GM21515 (cell line): ENCODE measurements at regions not wholly inside any gene's neighbourhood (a gene's known extent, or its start where the extent isn't known, plus 50 kb on each side); places are given as distances from the start of the nearest gene placed in this dataset.

ENCODE experiments used
- ATAC-seq: cut with Tn5 transposase; IDR thresholded peaks from one replicate; pipeline ENCODE4 v1.9.1; 2021; ENCODE audit not compliant: unreplicated experiment

- ATAC-seq = no peak
These were observed 349.2 kb downstream of the GADD45G start for GRCh38 chr9:89953824-89954615.

GRCh38 chr9:89955144-89955543 is 350.3 kb downstream of the GADD45G start:
- ATAC-seq = no peak

DNA sequence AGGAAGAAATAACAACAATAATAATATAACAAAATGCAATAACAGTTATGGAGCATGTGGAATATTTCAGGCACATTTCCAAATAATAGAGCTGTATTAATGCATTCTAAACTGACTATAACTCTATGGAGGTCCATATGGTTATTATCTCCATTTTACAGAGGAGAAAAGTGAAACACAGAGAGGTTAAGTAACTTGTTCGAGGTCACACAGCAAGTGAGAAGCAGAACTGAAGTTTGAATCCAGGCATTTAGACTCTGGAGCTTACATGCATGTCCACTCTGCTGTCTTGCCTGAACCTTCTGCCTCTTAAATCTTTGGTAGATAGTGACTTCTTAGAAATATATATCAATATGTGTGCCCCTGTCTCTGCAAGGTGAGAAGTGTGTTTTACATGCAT is 350.8 kb downstream of the GADD45G start:
- no peak for ATAC-seq

DNA sequence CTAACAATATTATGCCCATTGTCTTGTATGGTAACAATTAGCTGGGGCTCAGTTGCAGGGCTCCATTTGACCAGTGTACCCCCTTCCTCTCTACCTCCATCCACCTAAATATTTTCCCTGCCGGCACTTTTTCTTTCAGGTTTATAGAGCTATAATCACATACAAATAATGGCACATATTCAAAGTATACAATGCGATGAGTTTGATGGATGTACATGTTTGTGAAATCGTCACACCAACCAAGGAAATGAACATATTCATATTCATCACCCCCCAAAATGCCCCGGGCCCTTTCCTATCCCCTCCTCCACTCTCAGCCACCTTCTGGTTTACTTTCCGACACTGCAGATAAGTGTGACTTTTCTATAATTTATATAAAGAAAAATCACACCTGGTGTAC is 351.5 kb downstream of the GADD45G start:
- no peak for ATAC-seq

DNA sequence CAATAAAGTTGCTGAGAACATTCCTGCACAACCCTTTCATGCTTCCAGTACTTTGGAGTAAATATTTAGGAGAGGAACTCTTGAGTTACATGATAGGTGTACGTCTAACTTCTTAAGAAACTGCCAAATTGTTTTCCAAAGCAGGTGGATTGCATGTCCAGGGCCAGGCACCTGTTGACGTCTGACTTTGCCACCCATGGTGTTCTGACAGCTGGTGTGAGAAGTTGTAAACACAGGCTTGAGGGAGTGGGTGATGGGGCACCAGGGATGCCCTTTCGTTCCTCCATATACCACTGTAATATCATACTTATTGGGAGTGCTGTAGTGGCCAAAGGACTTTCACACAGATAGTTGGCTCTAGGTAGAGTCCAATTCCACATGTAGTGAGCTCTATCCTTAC is 352.1 kb downstream of the GADD45G start:
- ATAC-seq = no peak

DNA sequence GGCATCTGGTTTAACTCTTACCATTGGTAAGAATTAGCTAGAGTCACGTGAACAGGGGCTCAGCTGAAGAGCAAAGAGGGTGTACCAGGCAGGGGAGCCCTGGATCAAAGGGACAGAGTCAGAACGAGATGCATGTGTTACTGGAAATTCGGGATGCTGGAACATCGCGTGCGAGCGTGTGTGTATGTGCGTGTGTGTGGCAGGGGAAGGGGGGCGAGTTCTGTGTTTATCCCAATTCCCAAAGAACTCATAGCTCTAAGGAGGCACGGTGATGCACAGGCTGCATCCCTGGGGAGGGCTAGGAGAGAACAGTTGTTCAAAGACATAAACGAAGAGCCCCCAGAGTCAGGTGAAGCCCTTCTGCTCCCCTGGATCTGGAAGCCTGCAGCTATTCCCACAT is 353.3 kb downstream of the GADD45G start:
- no peak for ATAC-seq

- no peak for ATAC-seq
These were observed 357.0 kb downstream of the GADD45G start for GRCh38 chr9:89961616-89962341.

DNA sequence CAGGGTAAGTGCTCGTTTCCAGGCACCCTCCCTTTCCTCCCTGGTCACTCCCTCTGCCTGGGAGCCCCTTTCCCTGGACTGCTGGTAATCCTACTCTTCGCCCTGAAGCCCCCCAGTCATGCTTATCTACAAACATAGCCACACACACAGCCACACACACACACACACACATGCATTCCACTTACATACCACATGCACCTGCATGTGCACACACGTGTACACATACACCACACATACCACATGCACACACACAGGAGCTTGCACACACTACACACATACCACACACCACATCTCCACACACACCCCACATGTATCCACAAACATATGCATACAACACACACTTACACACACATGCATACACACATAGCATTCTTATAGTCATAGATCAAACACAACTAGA is 358.5 kb downstream of the GADD45G start:
- no peak for ATAC-seq

DNA sequence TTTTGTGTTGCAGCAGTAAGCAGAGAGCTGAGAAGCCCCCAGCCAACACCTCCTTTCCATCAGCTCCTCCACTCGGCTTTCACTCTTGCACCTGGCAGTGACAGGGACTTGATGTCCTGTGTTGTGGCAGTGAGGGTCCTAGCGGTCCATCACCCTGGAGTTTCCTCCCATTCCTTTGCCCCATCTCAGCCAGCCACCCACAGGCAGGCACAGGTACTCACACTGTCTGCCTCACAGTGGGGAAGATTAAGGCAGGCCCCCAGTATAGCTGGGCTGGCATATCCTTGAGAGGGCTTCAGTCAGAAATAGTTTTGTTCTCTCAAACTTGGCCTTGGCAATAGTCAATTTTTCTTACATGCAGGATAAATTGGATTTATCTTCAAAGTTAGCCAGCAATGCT is 362.7 kb downstream of the GADD45G start:
- no peak for ATAC-seq

DNA sequence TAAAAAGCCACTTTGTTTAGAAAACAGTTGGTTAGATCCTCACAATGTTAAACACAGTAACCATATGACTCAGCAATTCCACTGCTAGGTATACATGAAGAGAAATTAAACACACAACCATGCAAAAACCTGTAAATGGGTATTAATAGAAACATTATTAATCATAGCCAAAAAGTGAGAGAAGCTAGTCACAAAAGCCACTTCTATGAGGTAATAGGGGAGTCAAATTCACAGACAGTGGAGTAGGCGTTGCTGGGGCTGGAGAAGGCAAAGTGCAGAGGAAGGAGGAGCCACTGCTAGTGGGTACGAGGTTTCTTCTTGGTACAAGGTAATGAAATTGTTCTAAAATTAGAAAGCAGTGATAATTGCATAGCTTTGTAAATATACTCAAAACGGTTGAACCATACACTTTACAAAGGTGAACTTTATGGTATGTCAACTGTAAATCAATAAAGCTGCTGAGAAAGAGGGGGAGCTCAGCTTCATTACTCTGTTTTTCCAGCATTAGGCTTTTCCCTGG is 364.4 kb downstream of the GADD45G start:
- ATAC-seq = no peak

- ATAC-seq = no peak
These were observed 365.2 kb downstream of the GADD45G start for GRCh38 chr9:89969881-89970639.

DNA sequence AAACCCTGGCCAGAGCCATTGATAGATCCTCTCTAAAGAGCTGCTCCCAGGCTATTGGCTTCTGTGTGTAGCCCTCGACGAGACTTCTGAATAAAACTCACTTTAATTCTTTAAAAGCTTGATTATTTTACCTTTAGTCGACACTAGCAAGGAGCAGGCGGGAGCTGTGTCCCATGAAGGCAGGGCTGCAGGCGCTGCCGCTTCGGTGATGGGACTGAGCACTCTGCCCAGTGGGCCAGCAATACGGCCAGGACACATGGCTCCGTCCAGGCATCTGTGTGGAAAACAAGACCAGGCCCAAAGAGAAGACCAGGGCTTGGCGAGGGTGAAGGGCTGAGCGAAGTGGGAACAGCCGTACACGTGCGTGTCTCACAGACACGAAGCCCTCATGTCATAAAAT is 365.9 kb downstream of the GADD45G start:
- ATAC-seq = no peak

DNA sequence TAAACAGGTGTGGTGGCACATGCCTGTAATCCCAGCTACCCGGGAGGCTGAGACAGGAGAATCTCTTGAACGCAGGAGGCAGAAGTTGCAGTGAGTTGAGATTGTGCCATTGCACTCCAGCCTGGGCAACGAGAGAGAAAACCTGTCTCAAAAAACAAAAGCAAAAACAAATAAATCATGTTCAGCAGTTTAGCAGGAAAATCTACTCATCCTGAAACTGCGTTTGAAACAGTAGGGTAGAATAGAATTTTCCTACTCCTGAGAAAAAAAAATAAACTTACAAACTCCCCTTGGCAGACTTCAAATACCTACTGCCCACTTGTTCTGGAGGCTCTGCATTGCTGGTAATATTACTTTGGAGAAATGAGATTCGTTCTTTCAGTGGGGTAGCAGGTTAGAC is 367.7 kb downstream of the GADD45G start:
- no peak for ATAC-seq

- ATAC-seq = no peak
These were observed 369.8 kb downstream of the GADD45G start for GRCh38 chr9:89974582-89974981.

DNA sequence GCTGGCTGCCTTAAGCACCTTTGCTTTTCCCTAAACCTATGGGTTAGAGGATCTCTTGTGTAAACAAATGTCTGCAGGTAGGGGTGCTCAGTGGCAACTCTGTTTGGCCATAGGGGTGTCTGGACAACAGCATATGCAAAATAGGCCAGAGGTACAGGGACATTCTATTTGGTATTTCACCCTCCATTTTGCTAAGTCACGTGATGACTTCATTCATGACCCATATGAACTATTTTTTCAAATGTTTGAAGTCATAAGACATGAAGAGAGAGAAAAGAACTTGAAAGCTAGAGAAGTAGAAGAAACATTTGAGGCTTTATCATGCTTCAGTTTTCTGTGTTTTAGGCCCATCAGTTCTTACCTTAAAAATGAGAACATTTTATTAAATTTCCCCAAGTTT is 370.2 kb downstream of the GADD45G start:
- no peak for ATAC-seq

DNA sequence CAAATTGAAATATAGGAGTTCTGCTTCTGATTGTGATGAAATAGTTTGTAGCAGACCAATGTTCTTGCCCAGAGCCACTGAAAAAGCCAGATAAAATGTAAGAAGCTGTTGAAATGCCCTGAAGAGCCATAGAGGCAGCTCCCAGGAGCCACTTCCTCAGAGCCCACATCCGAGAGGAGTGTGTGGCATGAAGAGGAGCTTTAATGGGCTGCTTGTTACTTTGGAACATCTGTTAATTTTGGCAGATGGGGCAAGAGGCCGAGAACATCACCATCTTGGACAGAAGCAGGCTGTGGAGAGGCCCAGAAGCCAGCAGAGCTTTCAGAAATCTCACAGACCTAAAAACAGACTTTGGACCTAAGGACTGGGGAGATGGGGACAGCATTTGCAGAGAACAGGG is 370.8 kb downstream of the GADD45G start:
- no peak for ATAC-seq

- no peak for ATAC-seq
These were observed 373.4 kb downstream of the GADD45G start for GRCh38 chr9:89978185-89978584.

DNA sequence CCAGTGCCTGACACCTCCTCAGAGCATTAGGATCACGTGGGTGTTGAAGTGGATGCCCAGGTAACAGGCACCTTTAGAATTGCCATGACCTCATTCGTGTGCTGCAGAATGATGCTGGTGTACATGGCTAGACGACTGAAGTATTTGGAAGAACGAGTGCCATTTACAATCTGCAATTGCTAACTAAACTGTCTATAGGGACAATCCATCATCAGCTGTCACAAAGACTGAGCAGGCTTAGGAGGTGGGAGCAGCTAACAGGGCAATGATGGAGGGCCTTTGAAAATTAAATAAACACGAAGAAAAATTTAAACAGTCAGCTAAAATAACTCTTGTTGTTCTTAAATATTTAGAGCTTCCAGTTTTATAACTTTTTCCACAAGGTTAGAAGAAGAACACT is 375.8 kb downstream of the GADD45G start:
- no peak for ATAC-seq

GRCh38 chr9:89982016-89982415 is 377.2 kb downstream of the GADD45G start:
- no peak for ATAC-seq

DNA sequence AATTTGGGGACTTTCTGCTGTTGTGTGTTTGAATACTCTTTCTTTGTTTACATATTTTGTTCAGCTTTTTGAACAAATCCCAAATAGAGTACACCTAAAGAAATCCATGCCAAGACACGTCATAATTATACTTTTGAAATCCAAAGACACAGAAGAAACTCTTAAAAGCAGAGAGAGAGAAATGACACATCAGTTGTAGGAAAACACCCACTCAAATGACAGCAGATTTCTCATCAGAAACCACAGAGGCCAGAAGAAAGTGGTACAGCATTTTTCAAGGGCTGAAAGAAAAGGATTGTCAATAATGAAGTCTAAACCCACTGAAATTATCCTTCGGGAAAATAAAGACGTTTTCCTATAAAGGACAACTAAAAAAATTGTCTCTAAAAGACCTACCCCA is 378.6 kb downstream of the GADD45G start:
- no peak for ATAC-seq

- ATAC-seq = no peak
These were observed 379.4 kb downstream of the GADD45G start for GRCh38 chr9:89984214-89984613.

GRCh38 chr9:89985068-89985467 is 380.3 kb downstream of the GADD45G start:
- ATAC-seq = no peak
